ENCODE measurements at regions not wholly inside any gene's neighbourhood (a gene's known extent, or its start where the extent isn't known, plus 50 kb on each side); places are given as distances from the start of the nearest gene placed in this dataset.

- ATAC-seq, result peak in 1 of 8 donors; percentile 33
- H3K36me3 ChIP-seq, result no peaks in the 10 kb centered on the region
- WGBS, 2 donors, result 87 to 95% methylated on average over 6 of the region's 6 CpGs
- H3K4me1 ChIP-seq, result no peaks in the 10 kb centered on the region
- DNase-seq, result no peak
- no peaks in the 10 kb centered on the region for H3K27me3 ChIP-seq
- H3K27ac ChIP-seq, result no peak overlapping the region
- intact Hi-C loops (cut with DNase I), result no loop called here
- no peak for TF ChIP-seq CTCF (IDR thresholded peaks at IDR 0.05)
- H3K9me3 ChIP-seq, result no peaks in the 10 kb centered on the region
- H3K4me3 ChIP-seq, result no peak overlapping the region
These were observed 207.2 kb downstream of the ZC3H11B start for GRCh38 chr1:219405531-219406331.

- H3K4me1 ChIP-seq, result no peaks in the 10 kb centered on the region
- intact Hi-C loops (cut with DNase I), result no loop called here
- H3K27ac ChIP-seq, result no peak overlapping the region
- TF ChIP-seq CTCF (IDR thresholded peaks at IDR 0.05), result no peak
- H3K4me3 ChIP-seq, result no peak overlapping the region
- WGBS, 2 donors, result 92 to 100% methylated on average over 1 of the region's 1 CpG
- H3K27me3 ChIP-seq, result no peaks in the 10 kb centered on the region
- no peak for ATAC-seq
- DNase-seq, result no peak
- no peaks in the 10 kb centered on the region for H3K9me3 ChIP-seq
- no peaks in the 10 kb centered on the region for H3K36me3 ChIP-seq
These were observed 208.3 kb downstream of the ZC3H11B start for GRCh38 chr1:219404629-219405028.

- ATAC-seq, result no peak
- TF ChIP-seq CTCF (IDR thresholded peaks at IDR 0.05), result no peak
- no peak overlapping the region for H3K27ac ChIP-seq
- H3K4me1 ChIP-seq, result peaks cover 0 to 14% (median 0%) of the 10 kb centered on the region in 9 donors
- no peaks in the 10 kb centered on the region for H3K27me3 ChIP-seq
- peaks cover 0 to under 1% (median 0%) of the 10 kb centered on the region in 11 donors for H3K9me3 ChIP-seq
- intact Hi-C loops (cut with DNase I), result no loop called here
- H3K4me3 ChIP-seq, result no peak overlapping the region
- no peaks in the 10 kb centered on the region for H3K36me3 ChIP-seq
- DNase-seq, result no peak
These were observed 210.0 kb downstream of the ZC3H11B start for GRCh38 chr1:219402925-219403324.

GRCh38 chr1:219401724-219402625 lies 210.9 kb downstream of the ZC3H11B start:
- ATAC-seq, result no peak
- DNase-seq, result no peak
- Histone ChIP-seq H3K27ac (no peak overlapping the region), H3K36me3 (no peaks in the 10 kb centered on the region), H3K4me1 (peaks cover 0 to 17% (median 0%) of the 10 kb centered on the region in 9 donors), H3K27me3 (no peaks in the 10 kb centered on the region), H3K4me3 (no peak overlapping the region), H3K9me3 (peaks cover 0 to 10% (median 5%) of the 10 kb centered on the region in 11 donors)
- intact Hi-C loops (cut with DNase I), result no loop called here
- no peak for TF ChIP-seq CTCF (IDR thresholded peaks at IDR 0.05)
